ENCODE measurements at regions not wholly inside any gene's neighbourhood (a gene's known extent, or its start where the extent isn't known, plus 50 kb on each side); places are given as distances from the start of the nearest gene placed in this dataset.

GRCh38 chr20:4327956-4328355 lies 78.9 kb upstream of the ADRA1D start:
- 80% methylated on average over 2 of the region's 4 CpGs for WGBS (ENCODE audit: insufficient coverage, low coverage, low lambda C conversion rate, missing lambda C conversion rate)
- ATAC-seq, result no peak
- intact Hi-C loops (cut with DNase I), result no loop called here

GRCh38 chr20:4326195-4327065 lies 77.3 kb upstream of the ADRA1D start:
- no peak overlapping the region for H3K27ac ChIP-seq
- H3K27me3 ChIP-seq, result no peaks in the 10 kb centered on the region
- no peak overlapping the region for H3K4me3 ChIP-seq
- intact Hi-C loops (cut with DNase I), result no loop called here
- no peak for ATAC-seq
- no peak for DNase-seq
- 33% methylated on average over 4 of the region's 4 CpGs for WGBS (ENCODE audit: insufficient coverage, low coverage, low lambda C conversion rate, missing lambda C conversion rate)
- no peaks in the 10 kb centered on the region for H3K4me1 ChIP-seq
- no peaks in the 10 kb centered on the region for H3K36me3 ChIP-seq
- H3K9me3 ChIP-seq, result no peaks in the 10 kb centered on the region
- no peak for TF ChIP-seq POLR2A (IDR thresholded peaks at IDR 0.05)
- TF ChIP-seq CTCF (IDR thresholded peaks at IDR 0.05), result no peak

More at GRCh38 chr20:4327956-4328355, 78.9 kb upstream of the ADRA1D start:
- no peaks in the 10 kb centered on the region for H3K4me1 ChIP-seq
- no peak overlapping the region for H3K4me3 ChIP-seq
- H3K9me3 ChIP-seq, result no peaks in the 10 kb centered on the region
- no peaks in the 10 kb centered on the region for H3K36me3 ChIP-seq
- no peak for DNase-seq
- TF ChIP-seq CTCF (IDR thresholded peaks at IDR 0.05), result no peak
- TF ChIP-seq POLR2A (IDR thresholded peaks at IDR 0.05), result no peak
- no peaks in the 10 kb centered on the region for H3K27me3 ChIP-seq
- no peak overlapping the region for H3K27ac ChIP-seq

GRCh38 chr20:4325548-4326187 lies 76.6 kb upstream of the ADRA1D start:
- 39% methylated on average over 8 of the region's 8 CpGs for WGBS (ENCODE audit: insufficient coverage, low coverage, low lambda C conversion rate, missing lambda C conversion rate)
- no peak for TF ChIP-seq POLR2A (IDR thresholded peaks at IDR 0.05)

GRCh38 chr20:4324611-4325243 lies 75.6 kb upstream of the ADRA1D start:
- Histone ChIP-seq H3K27ac (no peak overlapping the region), H3K9me3 (no peaks in the 10 kb centered on the region), H3K4me3 (no peak overlapping the region), H3K27me3 (no peaks in the 10 kb centered on the region), H3K4me1 (no peaks in the 10 kb centered on the region), H3K36me3 (no peaks in the 10 kb centered on the region)
- intact Hi-C loops (cut with DNase I), result no loop called here
- 70% methylated on average over 4 of the region's 5 CpGs for WGBS (ENCODE audit: insufficient coverage, low coverage, low lambda C conversion rate, missing lambda C conversion rate)
- TF ChIP-seq CTCF (IDR thresholded peaks at IDR 0.05) (no peak), POLR2A (IDR thresholded peaks at IDR 0.05) (no peak)
- ATAC-seq (no peak), DNase-seq (no peak)

More at GRCh38 chr20:4325548-4326187, 76.6 kb upstream of the ADRA1D start:
- Histone ChIP-seq H3K9me3 (no peaks in the 10 kb centered on the region), H3K4me1 (no peaks in the 10 kb centered on the region), H3K27me3 (no peaks in the 10 kb centered on the region), H3K36me3 (no peaks in the 10 kb centered on the region), H3K27ac (no peak overlapping the region), H3K4me3 (no peak overlapping the region)
- intact Hi-C loops (cut with DNase I), result no loop called here
- ATAC-seq, result no peak
- no peak for DNase-seq

- intact Hi-C loops (cut with DNase I), result no loop called here
- DNase-seq, result no peak
- H3K4me1 ChIP-seq, result no peaks in the 10 kb centered on the region
- TF ChIP-seq POLR2A (IDR thresholded peaks at IDR 0.05), result no peak
- TF ChIP-seq CTCF (IDR thresholded peaks at IDR 0.05), result no peak
- H3K27me3 ChIP-seq, result no peaks in the 10 kb centered on the region
- H3K36me3 ChIP-seq, result no peaks in the 10 kb centered on the region
- no peak overlapping the region for H3K4me3 ChIP-seq
- no peak overlapping the region for H3K27ac ChIP-seq
- H3K9me3 ChIP-seq, result no peaks in the 10 kb centered on the region
- WGBS (ENCODE audit: insufficient coverage, low coverage, low lambda C conversion rate, missing lambda C conversion rate), result 14% methylated on average over 1 of the region's 1 CpG
- ATAC-seq, result no peak
Observed at GRCh38 chr20:4322499-4322898, 73.4 kb upstream of the ADRA1D start.

Data from right lobe of liver (tissue), 6 donors.